Activated CD4-positive, alpha-beta T cell treated with anti-CD3 and anti-CD28 coated beads for 48 hours (primary cell): ENCODE measurements at regions not wholly inside any gene's neighbourhood (a gene's known extent, or its start where the extent isn't known, plus 50 kb on each side); places are given as distances from the start of the nearest gene placed in this dataset.

Experiments
- DNase-seq: peaks from one replicate; pipeline ENCODE4 v3.0.0-alpha.2; 2020

DNA sequence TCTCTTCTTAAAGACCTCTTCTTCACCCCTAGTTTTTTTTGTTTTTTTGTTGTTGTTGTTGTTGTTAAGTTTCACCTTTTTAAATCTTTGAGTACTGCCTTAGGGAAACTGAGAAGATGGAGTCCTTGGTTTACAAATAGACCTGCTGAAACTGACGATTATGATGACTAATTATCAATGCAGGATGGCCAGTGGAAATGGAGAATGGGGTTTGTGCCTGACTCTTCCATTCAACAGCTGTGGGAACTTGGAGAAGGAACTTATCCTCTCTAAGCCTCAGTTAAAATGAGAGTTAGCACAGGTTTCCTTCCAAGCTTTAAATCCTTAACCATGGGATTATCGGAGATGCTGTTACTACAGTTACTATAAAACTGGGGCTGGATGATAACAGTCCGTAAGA lies 66.7 kb upstream of the PNMA1 start:
- DNase-seq: no peak

DNA sequence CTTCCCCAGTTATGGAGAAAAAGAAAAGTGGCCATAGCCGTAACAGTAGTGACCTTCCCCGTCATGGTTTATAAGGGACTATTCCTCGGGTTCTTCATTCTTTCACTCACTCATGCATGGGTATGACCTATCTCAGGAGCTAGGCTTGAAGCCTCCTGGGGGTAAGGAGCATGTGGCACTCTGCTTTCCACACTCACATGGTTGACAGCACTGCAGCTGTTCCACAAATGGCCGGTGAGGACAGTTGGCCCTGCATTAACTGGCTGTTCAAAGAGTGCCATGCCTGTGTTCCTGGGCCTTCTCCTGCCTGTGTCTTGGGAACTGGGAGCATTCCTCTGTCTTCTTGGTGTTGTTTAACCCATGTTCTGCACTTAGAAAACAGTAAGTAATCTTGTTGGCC lies 66.2 kb upstream of the PNMA1 start:
- DNase-seq: no peak

DNA sequence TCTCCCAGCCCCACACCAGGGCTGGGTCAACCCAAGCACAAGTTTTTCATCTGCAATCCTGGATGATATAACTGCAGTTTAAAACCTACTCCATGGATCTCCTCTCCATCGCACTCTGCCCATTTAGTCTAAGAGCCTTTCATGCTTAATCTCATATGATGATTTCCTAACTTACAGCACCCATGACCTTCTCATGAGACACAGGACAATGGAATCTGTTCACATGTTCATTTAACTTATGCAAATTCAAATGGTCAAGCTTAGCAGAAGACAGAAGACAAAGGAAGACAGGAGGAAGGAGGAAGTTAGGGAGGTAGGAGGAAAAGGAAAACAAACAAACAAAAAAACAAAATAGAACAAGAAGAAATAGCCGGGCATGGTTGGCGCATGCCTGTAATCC lies 64.6 kb upstream of the PNMA1 start:
- DNase-seq: no peak

DNA sequence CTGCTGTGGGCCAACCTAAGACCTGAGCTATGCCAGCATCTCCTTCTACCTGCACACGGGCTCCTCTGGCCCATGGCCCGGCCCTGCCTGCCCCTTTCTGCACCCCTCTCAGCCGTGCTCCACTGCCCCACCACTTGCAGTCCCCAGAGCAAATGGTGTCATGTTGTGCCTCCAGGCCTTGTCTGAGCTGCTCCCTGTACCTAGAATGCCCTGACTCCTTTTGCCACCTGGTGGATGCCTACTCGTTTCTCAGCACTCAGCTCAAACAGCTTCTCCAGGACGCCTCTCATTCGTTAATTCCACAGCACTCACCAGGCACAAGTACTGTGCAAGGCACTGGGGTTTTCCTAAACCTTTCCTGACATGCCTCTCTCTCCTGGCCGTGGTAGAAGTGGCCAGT lies 63.2 kb upstream of the PNMA1 start:
- no peak for DNase-seq

DNA sequence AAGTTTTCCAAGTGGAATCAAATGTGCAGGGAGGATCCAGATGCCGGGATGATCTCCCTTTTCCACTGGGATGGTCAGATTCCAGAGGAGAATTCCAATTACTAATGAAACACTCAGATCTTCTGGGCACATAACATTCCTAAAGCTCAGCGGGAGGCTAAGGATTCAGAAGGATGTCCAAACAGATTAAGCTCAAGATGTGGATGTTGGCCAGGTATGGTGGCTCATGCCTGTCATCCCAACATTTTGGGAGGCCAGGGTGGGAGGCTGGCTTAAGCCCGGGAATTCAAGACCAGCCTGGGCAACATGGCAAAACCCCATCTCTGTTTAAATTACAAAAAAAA lies 62.0 kb upstream of the PNMA1 start:
- DNase-seq: no peak

DNA sequence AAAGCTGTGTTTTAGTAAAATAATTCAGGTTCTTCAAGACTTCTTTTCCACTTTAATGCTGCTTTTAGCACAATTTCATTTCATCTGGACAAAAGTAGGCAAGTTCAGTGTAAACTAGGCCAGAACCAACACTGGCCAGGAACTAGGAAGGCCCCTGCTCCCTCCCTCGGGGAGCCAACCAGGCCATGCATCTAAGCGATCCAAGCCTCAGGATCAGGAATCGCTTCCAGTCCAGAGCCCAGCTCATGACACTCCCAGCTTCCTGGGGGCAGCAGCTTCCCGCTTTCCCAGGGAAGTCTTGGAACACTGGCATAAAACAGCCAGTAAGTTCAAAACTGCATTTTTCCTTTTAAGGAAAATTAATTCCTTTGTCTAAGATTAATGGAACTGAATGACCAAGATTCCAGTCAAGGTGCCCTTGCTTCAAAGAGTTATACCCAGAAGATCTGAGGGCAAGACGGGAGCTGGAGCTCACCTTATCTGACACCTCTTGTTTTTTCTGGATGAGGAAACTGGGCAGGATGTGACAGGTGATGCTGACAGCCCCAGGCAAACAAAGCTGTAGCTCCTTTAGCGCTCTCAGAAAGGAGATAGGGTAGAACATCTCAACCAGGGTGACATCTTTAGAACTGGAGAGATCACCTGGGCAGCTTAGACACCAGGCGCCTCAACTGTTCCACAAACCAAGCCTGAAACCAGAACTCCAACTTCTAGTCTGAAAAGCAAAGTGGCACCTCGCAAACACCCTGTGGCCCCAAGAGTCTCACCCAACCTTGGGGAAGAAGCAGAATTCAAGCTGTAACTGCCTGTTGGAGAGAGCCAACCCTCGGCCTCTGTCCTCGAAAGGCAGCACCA lies 61.4 kb upstream of the PNMA1 start:
- no peak for DNase-seq

GRCh38 chr14:73774671-73775070 lies 60.5 kb upstream of the PNMA1 start:
- DNase-seq: no peak

DNA sequence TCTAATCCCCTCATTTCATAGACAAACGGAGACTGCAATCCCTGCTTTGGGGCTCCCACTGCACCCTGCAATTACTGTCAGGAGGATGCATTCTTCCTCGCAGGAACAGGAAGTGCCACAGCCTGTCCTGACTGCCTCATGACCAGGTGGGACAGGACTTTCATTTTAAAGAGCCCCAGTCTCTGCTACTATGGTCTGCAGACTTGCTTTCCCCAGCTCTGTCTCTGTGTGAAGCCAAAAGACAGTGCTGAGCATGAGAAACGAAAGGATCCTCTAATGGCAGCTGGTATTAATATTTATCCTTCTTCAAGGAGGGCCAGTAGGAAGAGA lies 60.0 kb upstream of the PNMA1 start:
- DNase-seq: no peak

- no peak for DNase-seq
Observed at GRCh38 chr14:73773441-73774240, 59.5 kb upstream of the PNMA1 start.

DNA sequence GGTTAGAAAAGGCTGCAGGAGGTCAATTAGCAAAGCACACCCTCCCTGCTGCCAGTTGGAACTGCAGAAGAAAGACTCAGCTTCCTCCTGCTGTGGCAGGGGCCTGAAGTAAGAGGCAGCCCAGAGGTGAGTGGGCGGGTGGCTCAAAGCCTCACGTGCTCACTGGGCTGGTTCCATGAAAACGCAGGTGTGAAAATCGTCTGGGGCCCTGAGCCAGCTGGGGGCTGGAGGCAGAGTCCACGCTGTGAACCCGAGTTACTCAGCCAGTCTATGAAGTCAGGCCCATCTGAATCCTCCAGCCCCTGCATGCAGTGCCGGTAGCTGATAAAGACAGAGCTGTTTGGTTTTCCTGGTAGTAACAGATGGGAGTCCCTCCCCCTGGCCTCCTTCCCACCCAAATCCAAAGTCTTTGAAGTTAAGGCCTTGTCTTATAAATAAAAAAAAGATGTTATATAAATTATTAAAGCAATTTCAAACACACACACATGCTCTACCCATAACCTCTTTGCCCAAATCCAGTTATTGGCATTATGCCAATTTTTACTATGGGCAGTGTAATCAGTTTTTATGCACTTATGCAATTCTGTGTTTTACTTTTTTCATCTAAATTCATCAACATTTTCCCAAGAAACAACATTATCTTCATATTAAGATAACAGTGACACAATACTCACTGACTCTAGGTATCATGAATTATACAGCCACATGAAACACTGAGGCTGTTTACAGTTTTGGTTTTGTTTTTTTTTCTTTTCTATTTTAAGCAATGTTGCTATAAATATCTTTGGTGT lies 57.9 kb upstream of the PNMA1 start:
- DNase-seq: peak; percentile 89

- no peak for DNase-seq
Observed at GRCh38 chr14:73770977-73771847, 57.0 kb upstream of the PNMA1 start.

- DNase-seq: no peak
Observed at GRCh38 chr14:73768107-73768506, 53.9 kb upstream of the PNMA1 start.

DNA sequence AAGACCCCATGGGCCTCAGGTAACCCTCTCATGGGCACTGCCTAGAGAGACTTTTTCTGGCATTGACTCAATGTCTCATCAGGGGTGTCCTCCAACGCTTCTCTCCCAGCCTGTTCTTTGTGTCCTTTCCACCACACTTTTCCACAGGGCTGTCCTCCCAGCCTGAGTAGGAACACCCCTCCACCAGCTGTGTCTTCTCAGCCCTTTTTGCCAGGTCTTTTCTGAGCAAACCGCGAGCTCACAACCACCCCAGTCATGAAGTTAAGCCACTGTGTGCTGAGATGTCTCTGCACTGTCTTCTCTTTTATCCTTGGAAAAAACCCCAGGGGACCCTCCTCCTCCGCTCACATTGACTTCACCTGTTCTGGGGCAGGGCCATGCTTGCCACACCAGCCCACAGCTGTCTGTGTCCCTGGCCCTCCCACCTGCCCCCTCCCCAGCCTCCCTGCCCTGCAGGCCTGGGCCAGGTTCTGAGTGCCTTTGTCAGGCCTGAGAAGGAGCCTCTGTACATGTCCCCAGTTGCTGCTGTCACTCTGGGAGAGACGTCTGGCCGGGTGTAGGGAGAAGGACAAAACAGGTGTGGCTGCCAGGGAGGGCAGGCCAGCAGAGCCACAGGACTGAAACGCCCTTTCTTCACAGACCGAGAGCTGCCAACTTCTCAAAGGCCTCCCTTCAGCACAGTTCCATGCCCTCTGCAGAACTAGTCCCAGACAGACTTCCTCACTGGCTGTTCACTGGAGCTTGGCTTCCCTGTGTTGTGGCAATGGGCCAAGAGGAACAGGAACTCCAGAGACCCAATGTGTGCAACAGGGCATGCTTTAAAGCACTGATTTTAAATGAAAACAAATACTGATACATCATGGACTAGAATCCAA lies 50.5 kb upstream of the PNMA1 start:
- no peak for DNase-seq
